Stimulated activated CD8-positive, alpha-beta memory T cell treated with anti-CD3 and anti-CD28 coated beads, Interleukin-12 subunit alpha, Interleukin-12 subunit beta, amount 100 ng/mL, for 4 hours (primary cell): ENCODE measurements at regions not wholly inside any gene's neighbourhood (a gene's known extent, or its start where the extent isn't known, plus 50 kb on each side); places are given as distances from the start of the nearest gene placed in this dataset.
"Not testable (repeated sequence)": the region's sequence is repeated elsewhere in the genome, so short reads cannot be mapped to it uniquely, and the experiment has no call there.

Source experiments
- DNase-seq: peaks from one replicate; pipeline ENCODE4 v3.0.0-alpha.2; 2020; ENCODE audit warnings: low read depth

GRCh38 chr5:130955041-130955440 is 210.0 kb downstream of the HINT1 start:
- DNase-seq, result no peak

GRCh38 chr5:130954336-130954735 is 210.7 kb downstream of the HINT1 start:
- no peak for DNase-seq

- no peak for DNase-seq
Measured at GRCh38 chr5:130939059-130939458, 226.0 kb downstream of the HINT1 start.

- no peak for DNase-seq
Measured at GRCh38 chr5:130937046-130937445, 228.0 kb downstream of the HINT1 start.

GRCh38 chr5:130923543-130924124 is 241.4 kb downstream of the HINT1 start:
- no peak for DNase-seq

GRCh38 chr5:130912088-130912487 is 253.0 kb downstream of the HINT1 start:
- DNase-seq, result no peak

- DNase-seq, result no peak
Measured at GRCh38 chr5:130908186-130908585, 256.9 kb downstream of the HINT1 start.

- not testable (repeated sequence) for DNase-seq
Measured at GRCh38 chr5:130897537-130898195, 267.4 kb downstream of the HINT1 start.

- not testable (repeated sequence) for DNase-seq
Measured at GRCh38 chr5:130897181-130897536, 267.9 kb downstream of the HINT1 start.

GRCh38 chr5:130896636-130897035 is 268.4 kb downstream of the HINT1 start:
- no peak for DNase-seq

- no peak for DNase-seq
Measured at GRCh38 chr5:130893006-130893405, 272.1 kb downstream of the HINT1 start.

GRCh38 chr5:130890610-130891009 is 274.4 kb downstream of the HINT1 start:
- DNase-seq, result no peak

- DNase-seq, result no peak
Measured at GRCh38 chr5:130885691-130886090, 279.4 kb downstream of the HINT1 start.

- DNase-seq, result no peak
Measured at GRCh38 chr5:130885027-130885426, 280.0 kb downstream of the HINT1 start.

GRCh38 chr5:130884023-130884422 is 281.0 kb downstream of the HINT1 start:
- no peak for DNase-seq

- DNase-seq, result no peak
Measured at GRCh38 chr5:130875656-130876055, 289.4 kb downstream of the HINT1 start.

- no peak for DNase-seq
Measured at GRCh38 chr5:130874861-130875417, 290.1 kb downstream of the HINT1 start.

GRCh38 chr5:130871346-130872086 is 293.5 kb downstream of the HINT1 start:
- DNase-seq, result no peak

- DNase-seq, result no peak
Measured at GRCh38 chr5:130870691-130871090, 294.4 kb downstream of the HINT1 start.

GRCh38 chr5:130868186-130868840 is 296.7 kb downstream of the HINT1 start:
- no peak for DNase-seq

GRCh38 chr5:130845049-130845765 is 319.8 kb downstream of the HINT1 start:
- no peak for DNase-seq
